GM18502 (cell line): ENCODE measurements at regions not wholly inside any gene's neighbourhood (a gene's known extent, or its start where the extent isn't known, plus 50 kb on each side); places are given as distances from the start of the nearest gene placed in this dataset.

Source experiments
- ATAC-seq: cut with Tn5 transposase; IDR thresholded peaks from one replicate; pipeline ENCODE4 v1.9.1; 2021; ENCODE audit warnings: mild to moderate bottlenecking; ENCODE audit not compliant: unreplicated experiment, poor library complexity

DNA sequence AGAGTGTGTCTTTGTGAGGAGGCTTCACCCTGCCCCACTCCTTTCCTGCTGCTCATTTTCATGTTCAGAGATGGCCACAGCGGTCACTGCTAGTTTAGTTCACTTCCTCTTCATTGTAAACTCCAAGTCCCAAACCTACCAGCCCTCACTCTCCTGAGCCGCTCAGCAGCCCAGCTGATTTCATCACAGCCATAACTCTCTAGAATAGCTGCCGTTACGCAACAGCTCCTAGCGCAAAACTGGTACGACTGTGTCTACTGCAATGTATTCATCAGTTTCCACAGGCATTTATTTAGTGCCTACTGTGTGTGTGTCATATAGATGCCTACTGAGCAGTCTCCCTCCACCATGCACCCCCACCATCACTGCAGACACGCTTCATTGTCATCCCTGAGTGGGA is 233.5 kb upstream of the RPL38 start:
- ATAC-seq: no peak

- no peak for ATAC-seq
These were observed 232.4 kb upstream of the RPL38 start for GRCh38 chr17:73971127-73971526.

DNA sequence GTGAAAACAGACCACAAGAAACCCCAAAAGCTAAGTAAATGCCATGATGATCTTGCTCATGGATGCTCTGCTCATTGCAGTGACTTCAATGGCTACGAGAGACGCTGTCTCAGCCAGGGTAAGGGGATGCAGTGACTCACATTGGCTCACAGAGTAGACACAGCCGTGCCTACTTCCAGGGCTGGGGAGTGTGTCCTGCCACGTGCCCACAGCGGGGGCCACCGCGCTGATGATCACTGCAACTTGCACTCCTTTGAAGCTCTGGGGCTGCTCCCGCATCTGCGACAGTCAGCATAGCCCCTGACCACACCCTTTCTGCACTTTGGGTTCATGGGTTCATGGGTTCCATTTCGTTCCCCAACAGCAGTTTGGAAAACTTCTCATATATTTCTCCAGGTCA is 231.4 kb upstream of the RPL38 start:
- ATAC-seq: no peak

GRCh38 chr17:73972901-73973300 is 230.6 kb upstream of the RPL38 start:
- ATAC-seq: no peak

DNA sequence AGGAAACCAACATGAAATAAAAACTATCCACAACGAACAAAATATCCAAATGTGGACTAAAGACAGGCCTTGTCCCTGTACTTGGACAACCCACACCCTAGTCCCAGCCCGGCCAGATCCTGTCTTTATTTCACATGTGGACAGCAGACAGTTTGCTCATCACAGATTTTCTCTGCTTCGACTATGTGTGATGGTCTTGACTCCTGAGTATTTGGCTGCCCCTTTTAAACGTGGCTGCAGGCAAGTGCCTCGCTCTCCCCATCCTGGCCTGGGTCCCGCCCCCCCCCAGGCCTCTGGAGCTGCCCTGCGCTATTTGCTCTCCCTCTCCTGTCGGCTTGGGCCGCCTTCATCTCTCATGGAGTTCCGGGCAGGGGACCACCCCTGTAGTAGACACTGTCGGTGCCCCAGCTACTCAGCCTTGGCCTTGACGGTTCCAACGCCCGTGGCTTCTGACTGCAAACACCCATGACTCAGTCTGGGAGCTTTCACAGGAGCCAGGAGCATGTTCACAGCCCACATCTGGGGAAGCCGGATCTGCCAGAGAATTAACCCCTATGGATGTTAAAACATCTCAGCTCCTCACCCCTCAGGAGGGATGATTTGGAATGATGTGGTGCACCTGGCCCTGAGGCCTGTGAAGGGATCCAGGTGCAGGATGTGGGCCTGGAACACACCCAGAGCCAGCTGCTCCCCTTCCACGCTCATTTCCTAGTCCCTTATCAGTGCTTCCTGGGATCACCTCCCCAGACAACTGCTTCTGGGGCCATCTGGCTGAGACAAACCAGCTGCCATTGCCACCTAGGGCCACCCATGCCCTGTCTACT is 229.7 kb upstream of the RPL38 start:
- no peak for ATAC-seq

- no peak for ATAC-seq
These were observed 228.9 kb upstream of the RPL38 start for GRCh38 chr17:73974536-73974935.

DNA sequence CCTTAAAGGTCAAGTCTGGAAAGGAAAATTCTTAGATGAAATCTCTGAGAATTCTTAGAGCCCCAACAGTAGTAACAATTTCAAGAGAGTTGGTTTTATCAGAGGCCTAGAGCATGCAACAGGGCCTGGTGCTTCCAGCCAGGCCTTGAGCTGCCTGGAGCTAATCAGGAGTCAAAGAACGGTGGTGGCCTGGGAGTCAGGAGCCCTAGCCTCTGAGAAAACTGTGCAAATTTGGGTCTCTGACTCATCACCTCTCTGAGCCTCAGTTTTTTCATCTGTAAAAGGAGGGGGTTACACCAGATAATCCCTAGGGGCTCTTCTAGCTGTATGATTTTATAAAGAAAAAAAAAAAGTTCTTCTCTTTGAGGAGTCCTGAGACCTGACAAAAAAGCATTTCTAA is 227.3 kb upstream of the RPL38 start:
- no peak for ATAC-seq

DNA sequence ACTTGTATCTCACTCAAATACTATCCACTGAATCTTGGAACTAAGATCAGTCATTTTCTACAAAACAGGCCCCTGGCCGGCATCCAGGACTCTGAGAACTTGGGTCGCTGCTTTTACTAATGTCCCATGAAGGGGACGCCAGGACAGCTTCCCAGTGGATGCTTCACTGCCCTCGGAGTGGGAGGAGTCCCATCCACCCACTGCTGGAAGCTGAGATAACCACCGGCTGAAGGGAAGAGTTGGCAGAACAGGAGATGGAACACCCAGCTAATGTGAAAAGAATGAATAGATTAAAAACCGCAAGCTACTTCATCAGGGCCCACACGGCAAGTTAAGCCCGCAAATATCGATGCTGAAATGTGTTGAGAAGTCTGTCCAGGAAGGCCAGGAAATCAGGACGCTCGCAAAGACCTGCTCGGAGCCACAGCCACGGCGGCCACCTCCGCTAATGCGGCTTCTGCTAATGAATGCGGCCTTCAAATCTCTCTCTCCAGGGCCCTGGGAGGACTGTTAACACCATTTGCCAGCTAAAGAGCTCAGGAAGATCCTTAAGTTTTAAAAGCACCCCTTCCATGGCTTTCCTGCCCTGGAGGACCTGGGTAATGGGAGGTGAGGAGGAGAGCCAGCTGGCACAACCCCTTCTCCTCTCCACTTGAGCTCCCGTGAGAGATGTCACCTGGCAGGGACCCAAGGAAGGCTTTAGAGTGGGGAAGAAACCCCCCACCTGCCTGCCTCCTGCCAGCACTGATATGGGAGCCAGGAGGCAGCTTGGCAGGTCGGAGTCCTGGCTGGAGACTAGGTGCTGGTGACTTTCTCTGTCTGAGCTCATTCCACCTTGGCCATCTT is 226.6 kb upstream of the RPL38 start:
- no peak for ATAC-seq

DNA sequence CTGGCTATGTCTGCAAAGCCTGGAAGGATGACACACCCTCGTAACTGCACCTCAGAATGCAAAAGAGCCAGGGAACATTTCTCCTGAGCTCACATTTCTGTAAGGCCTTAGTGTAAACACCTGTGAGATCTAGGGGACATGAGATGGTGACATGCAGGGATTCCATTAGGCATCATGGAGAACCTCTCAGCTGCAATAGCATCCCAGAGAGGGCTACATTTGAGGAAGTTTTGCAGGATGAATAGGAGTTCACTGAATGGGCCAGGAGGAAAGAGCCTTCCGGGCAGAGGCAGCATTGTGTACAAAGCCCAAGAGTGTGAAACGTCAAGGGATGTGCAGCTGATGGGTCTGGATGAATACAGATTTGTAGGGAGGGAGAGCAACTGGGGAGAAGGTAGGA is 223.0 kb upstream of the RPL38 start:
- no peak for ATAC-seq

- ATAC-seq: no peak
These were observed 220.6 kb upstream of the RPL38 start for GRCh38 chr17:73982871-73983270.

DNA sequence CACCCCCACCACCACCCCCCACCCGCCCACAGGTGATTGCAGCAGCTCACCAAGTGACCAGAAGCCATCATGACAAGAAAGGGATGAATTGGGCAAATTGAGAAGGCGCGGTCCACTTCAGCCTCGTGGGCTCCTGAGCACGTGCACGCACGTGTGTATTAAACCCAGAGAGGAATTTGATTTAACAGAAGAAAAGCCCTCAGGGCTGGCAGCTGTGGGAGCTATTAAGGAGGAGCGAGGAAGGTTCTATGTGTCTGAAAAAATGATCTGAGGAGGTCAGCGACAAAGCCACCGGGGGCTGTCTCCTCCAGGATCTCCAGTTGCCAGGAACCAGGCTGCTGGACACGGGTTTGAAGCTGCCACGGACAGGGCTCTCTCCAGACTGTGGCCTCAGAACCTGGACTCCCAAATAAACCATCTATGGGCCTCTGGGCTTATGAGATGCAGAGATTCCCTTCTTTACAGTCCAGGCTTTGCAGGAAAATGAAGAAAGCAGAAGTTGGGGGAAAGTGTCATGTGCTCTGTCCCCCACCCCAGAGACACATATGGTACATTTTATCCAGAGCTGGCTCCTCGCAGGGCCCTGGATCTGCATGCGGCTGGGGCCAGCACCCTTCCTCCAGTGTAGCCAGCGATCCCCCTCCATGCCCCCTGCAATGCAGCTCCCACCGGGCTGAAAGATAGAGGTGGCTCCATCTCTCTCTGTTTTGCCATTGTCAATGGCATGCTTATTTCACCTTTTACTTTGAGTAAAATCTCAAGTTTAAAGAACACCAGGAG is 219.7 kb upstream of the RPL38 start:
- no peak for ATAC-seq

DNA sequence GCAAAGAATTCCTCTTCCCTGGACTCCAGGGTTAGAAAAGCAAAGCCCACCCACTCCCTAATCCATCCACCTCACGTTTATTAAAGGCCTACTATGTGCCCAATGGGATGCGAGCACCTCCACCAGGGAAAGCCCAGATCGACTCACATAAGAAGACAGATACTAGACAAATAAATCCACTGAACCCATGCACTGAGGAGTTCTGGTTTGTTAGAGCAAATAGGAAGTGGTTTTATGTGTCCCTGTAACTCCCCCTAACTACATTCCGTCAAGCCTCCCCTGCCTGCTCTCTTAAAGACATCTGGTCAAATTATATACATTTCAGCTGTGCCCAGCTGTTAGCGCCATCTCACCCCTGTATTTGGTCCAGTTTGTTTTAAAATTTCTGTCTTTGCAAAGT is 218.5 kb upstream of the RPL38 start:
- ATAC-seq: no peak

- ATAC-seq: no peak
These were observed 217.9 kb upstream of the RPL38 start for GRCh38 chr17:73985466-73986015.

GRCh38 chr17:73986641-73987177 is 216.8 kb upstream of the RPL38 start:
- no peak for ATAC-seq

GRCh38 chr17:73987395-73987794 is 216.1 kb upstream of the RPL38 start:
- ATAC-seq: no peak

GRCh38 chr17:73987845-73988509 is 215.5 kb upstream of the RPL38 start:
- no peak for ATAC-seq

GRCh38 chr17:73989671-73990070 is 213.8 kb upstream of the RPL38 start:
- no peak for ATAC-seq

DNA sequence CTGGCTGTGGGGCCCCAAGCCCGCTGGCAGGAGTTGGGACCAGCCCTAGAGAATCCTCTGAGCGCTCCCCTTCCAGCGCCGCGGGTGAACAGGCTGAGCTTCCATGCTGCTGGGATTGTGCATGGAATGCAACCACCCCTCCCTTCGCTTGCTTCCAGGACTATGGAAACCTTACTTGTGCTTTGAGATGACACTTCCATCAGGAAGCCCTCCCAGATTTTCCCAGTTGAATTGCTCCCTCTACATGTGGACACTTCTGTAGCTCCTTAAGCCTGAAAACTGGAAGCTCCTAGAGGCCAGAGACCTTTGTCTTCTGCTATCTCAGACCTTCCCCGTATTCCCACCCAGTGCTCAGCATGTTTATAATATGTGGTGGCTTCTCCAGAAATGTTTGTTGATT is 213.2 kb upstream of the RPL38 start:
- no peak for ATAC-seq

DNA sequence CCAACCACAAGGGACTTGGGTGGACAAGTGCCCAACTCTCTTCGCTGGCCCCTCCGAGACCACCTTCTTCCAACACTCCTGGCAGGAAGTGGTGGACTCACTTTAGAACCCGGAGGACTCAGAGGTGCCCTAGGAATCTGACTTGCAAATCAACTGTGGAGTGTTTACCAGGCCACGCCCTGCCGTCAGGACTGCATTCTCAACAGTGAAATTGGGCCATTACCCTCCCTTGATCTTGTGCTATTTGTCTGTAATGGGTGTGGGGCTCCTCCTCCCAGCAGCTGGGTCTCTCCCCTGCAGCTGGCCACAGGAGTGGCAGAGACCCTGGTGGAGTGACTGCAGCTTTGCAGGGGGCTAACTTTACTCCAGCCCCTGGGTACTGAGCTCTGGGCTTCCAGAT is 212.2 kb upstream of the RPL38 start:
- ATAC-seq: no peak

- ATAC-seq: no peak
These were observed 208.5 kb upstream of the RPL38 start for GRCh38 chr17:73994946-73995345.
